Trophoblast cell (in vitro differentiated cells and primary cell): ENCODE measurements at regions not wholly inside any gene's neighbourhood (a gene's known extent, or its start where the extent isn't known, plus 50 kb on each side); places are given as distances from the start of the nearest gene placed in this dataset.
"Not testable (repeated sequence)": the region's sequence is repeated elsewhere in the genome, so short reads cannot be mapped to it uniquely, and the experiment has no call there.

Experiments used
- DNase-seq, 2 donors: peaks; one replicate each; pipeline ENCODE4 v3.0.0-alpha.2; 2016
- H2AFZ ChIP-seq: 2 replicates; pipeline ENCODE4 v1.6.1; 2013; ENCODE audit warnings: low read length, moderate library complexity, mild to moderate bottlenecking; ENCODE audit not compliant: insufficient read depth, poor library complexity
- H2AK5ac ChIP-seq: 2 replicates; pipeline ENCODE4 v1.6.1; 2013; ENCODE audit warnings: mild to moderate bottlenecking, low read length
- H2BK120ac ChIP-seq: 2 replicates; pipeline ENCODE4 v1.6.1; 2013; ENCODE audit warnings: low read length, mild to moderate bottlenecking, moderate library complexity; ENCODE audit not compliant: insufficient read depth, poor library complexity
- H2BK12ac ChIP-seq: 2 replicates; pipeline ENCODE4 v1.6.1; 2013; ENCODE audit warnings: mild to moderate bottlenecking, low read length, moderate library complexity
- H2BK5ac ChIP-seq: 2 replicates; pipeline ENCODE4 v1.6.1; 2013; ENCODE audit warnings: low read length, low read depth, moderate library complexity, mild to moderate bottlenecking; ENCODE audit not compliant: poor library complexity
- H3K14ac ChIP-seq: 2 replicates; pipeline ENCODE4 v1.6.1; 2013; ENCODE audit warnings: mild to moderate bottlenecking, low read length
- H3K18ac ChIP-seq: 2 replicates; pipeline ENCODE4 v1.6.1; 2013; ENCODE audit warnings: mild to moderate bottlenecking, low read length
- H3K23ac ChIP-seq: 2 replicates; pipeline ENCODE4 v1.6.1; 2013; ENCODE audit warnings: low read length
- H3K27ac ChIP-seq: 2 replicates; pipeline ENCODE4 v1.5.1; 2013; ENCODE audit warnings: low read depth, mild to moderate bottlenecking, inconsistent platforms, low read length, moderate library complexity
- H3K27me3 ChIP-seq: 2 replicates; pipeline ENCODE4 v1.6.1; 2013; ENCODE audit warnings: inconsistent platforms, mild to moderate bottlenecking, low read length, moderate library complexity; ENCODE audit not compliant: insufficient read depth
- H3K36me3 ChIP-seq, 2 experiments: 1 replicate in 1 of 2; 2 replicates in 1 of 2; pipeline ENCODE4 v1.6.1; 2013; ENCODE audit warnings: low read length in 2 of 2, mild to moderate bottlenecking in 2 of 2, moderate library complexity in 1 of 2; ENCODE audit not compliant: insufficient read depth in 2 of 2, control insufficient read depth in 1 of 2
- H3K4ac ChIP-seq: 2 replicates; pipeline ENCODE4 v1.6.1; 2013; ENCODE audit warnings: low read depth, mild to moderate bottlenecking, low read length, moderate library complexity
- H3K4me1 ChIP-seq, 2 experiments: 1 replicate in 1 of 2; 2 replicates in 1 of 2; pipeline ENCODE4 v1.6.1; 2013; ENCODE audit warnings: low read length in 2 of 2, mild to moderate bottlenecking in 2 of 2, moderate library complexity in 1 of 2; ENCODE audit not compliant: insufficient read depth in 2 of 2, control insufficient read depth in 1 of 2
- H3K4me2 ChIP-seq: 2 replicates; pipeline ENCODE4 v1.6.1; 2013; ENCODE audit warnings: inconsistent platforms, mild to moderate bottlenecking, low read length, moderate library complexity
- H3K4me3 ChIP-seq: 2 replicates; pipeline ENCODE4 v1.5.1; 2013; ENCODE audit warnings: mild to moderate bottlenecking, low read depth, low read length, inconsistent platforms
- H3K79me1 ChIP-seq: one replicate; pipeline ENCODE4 v1.6.1; 2013; ENCODE audit warnings: low read length
- H3K79me2 ChIP-seq: 2 replicates; pipeline ENCODE4 v1.6.1; 2013; ENCODE audit warnings: low read length, mild to moderate bottlenecking; ENCODE audit not compliant: control insufficient read depth, insufficient read depth, poor library complexity
- H3K9ac ChIP-seq: 2 replicates; pipeline ENCODE4 v1.6.1; 2013; ENCODE audit warnings: mild to moderate bottlenecking, low read length
- H3K9me3 ChIP-seq: 2 replicates; pipeline ENCODE4 v1.6.1; 2013; ENCODE audit warnings: low read depth, mild to moderate bottlenecking, control low read depth, inconsistent platforms, low read length; ENCODE audit not compliant: insufficient read depth
- H4K12ac ChIP-seq: 2 replicates; pipeline ENCODE4 v1.6.1; 2013; ENCODE audit warnings: low read depth, mild to moderate bottlenecking, low read length, moderate library complexity
- H4K8ac ChIP-seq: 2 replicates; pipeline ENCODE4 v1.6.1; 2013; ENCODE audit warnings: low read depth, mild to moderate bottlenecking, low read length, moderate library complexity
- H4K91ac ChIP-seq: one replicate; pipeline ENCODE4 v1.6.1; 2013; ENCODE audit warnings: low read depth, mild to moderate bottlenecking, low read length, moderate library complexity
- WGBS: extraction: QIAGEN DNeasy Blood & Tissue Kit; methylation state at CpG from one replicate; pipeline ENCODE4 v1.1.7; 2013; ENCODE audit warnings: missing lambda C conversion rate; ENCODE audit not compliant: insufficient read length, insufficient coverage; ENCODE audit errors: extremely low coverage; 5-methylcytosine and 5-hydroxymethylcytosine counted together

GRCh38 chr11:37277896-37278465, 679.9 kb upstream of the RAG2 start:
- H3K79me2 ChIP-seq: no peaks in the 10 kb centered on the region
- no peak overlapping the region for H4K8ac ChIP-seq
- no peak overlapping the region for H4K12ac ChIP-seq
- no peak overlapping the region for H2AFZ ChIP-seq
- H2BK12ac ChIP-seq: no peak overlapping the region
- H3K4me2 ChIP-seq: no peak overlapping the region
- H3K4ac ChIP-seq: no peak overlapping the region
- no CpG with 5 or more reads among the region's 3 CpGs for WGBS
- no peaks in the 10 kb centered on the region for H3K79me1 ChIP-seq
- no peak overlapping the region for H3K27ac ChIP-seq
- H3K27me3 ChIP-seq: no peaks in the 10 kb centered on the region
- H2BK5ac ChIP-seq: no peak overlapping the region
- H2BK120ac ChIP-seq: no peak overlapping the region
- no peaks in the 10 kb centered on the region for H3K36me3 ChIP-seq
- H3K9ac ChIP-seq: no peak overlapping the region
- no peak for DNase-seq
- H3K18ac ChIP-seq: no peak overlapping the region
- no peak overlapping the region for H3K14ac ChIP-seq
- H3K4me3 ChIP-seq: no peak overlapping the region
- H3K9me3 ChIP-seq: no peaks in the 10 kb centered on the region
- no peak overlapping the region for H3K23ac ChIP-seq
- no peak overlapping the region for H2AK5ac ChIP-seq
- no peaks in the 10 kb centered on the region for H3K4me1 ChIP-seq
- H4K91ac ChIP-seq: no peak overlapping the region

GRCh38 chr11:37264783-37265182, 666.7 kb upstream of the RAG2 start:
- Histone ChIP-seq H3K14ac (no peak overlapping the region), H2BK120ac (no peak overlapping the region), H3K27me3 (no peaks in the 10 kb centered on the region), H4K8ac (no peak overlapping the region), H3K4me1 (no peaks in the 10 kb centered on the region), H4K91ac (no peak overlapping the region), H3K79me2 (no peaks in the 10 kb centered on the region), H2BK5ac (no peak overlapping the region), H4K12ac (no peak overlapping the region), H2BK12ac (no peak overlapping the region), H3K18ac (no peak overlapping the region), H3K36me3 (no peaks in the 10 kb centered on the region), H3K79me1 (no peaks in the 10 kb centered on the region), H2AK5ac (no peak overlapping the region), H3K9ac (no peak overlapping the region), H3K23ac (no peak overlapping the region), H2AFZ (no peak overlapping the region), H3K4me3 (no peak overlapping the region), H3K4ac (no peak overlapping the region), H3K27ac (no peak overlapping the region), H3K9me3 (no peaks in the 10 kb centered on the region), H3K4me2 (no peak overlapping the region)
- WGBS: no CpG with 5 or more reads among the region's 4 CpGs
- DNase-seq: no peak

DNA sequence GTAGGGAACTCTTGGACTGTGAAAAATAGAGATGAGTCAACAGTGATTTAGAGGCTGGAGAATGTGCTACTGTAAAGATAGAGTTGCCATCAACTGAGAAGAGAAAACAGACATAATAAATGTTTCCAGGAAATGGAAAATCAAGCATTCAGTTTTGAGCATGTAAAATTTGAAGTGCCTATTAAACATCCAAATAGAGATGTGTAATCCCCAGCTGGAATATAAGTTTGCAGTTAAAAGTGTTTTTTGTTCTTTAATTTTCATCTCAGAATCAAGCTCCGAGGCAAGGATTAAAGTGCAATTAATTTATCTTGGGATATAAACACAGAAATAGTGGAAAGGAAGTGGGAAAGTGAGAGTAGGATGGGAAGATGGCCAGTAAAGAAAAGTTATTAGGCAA, 666.0 kb upstream of the RAG2 start:
- no peaks in the 10 kb centered on the region for H3K36me3 ChIP-seq
- DNase-seq: no peak
- no peak overlapping the region for H3K4me3 ChIP-seq
- H3K79me1 ChIP-seq: no peaks in the 10 kb centered on the region
- H3K4ac ChIP-seq: no peak overlapping the region
- H2BK120ac ChIP-seq: no peak overlapping the region
- H3K14ac ChIP-seq: no peak overlapping the region
- H2AFZ ChIP-seq: no peak overlapping the region
- no peak overlapping the region for H3K27ac ChIP-seq
- H3K4me1 ChIP-seq: no peaks in the 10 kb centered on the region
- H2BK5ac ChIP-seq: no peak overlapping the region
- H4K8ac ChIP-seq: no peak overlapping the region
- no CpG with 5 or more reads among the region's 1 CpG for WGBS
- H3K9ac ChIP-seq: no peak overlapping the region
- H4K12ac ChIP-seq: no peak overlapping the region
- no peak overlapping the region for H4K91ac ChIP-seq
- no peak overlapping the region for H2AK5ac ChIP-seq
- no peak overlapping the region for H3K4me2 ChIP-seq
- H3K23ac ChIP-seq: no peak overlapping the region
- no peak overlapping the region for H2BK12ac ChIP-seq
- no peaks in the 10 kb centered on the region for H3K9me3 ChIP-seq
- H3K27me3 ChIP-seq: no peaks in the 10 kb centered on the region
- H3K79me2 ChIP-seq: no peaks in the 10 kb centered on the region
- H3K18ac ChIP-seq: no peak overlapping the region

- H2BK12ac ChIP-seq, H4K91ac ChIP-seq, H3K4me1 ChIP-seq, H2BK120ac ChIP-seq, H2BK5ac ChIP-seq, H4K8ac ChIP-seq, H3K27me3 ChIP-seq, H3K23ac ChIP-seq, H3K27ac ChIP-seq, H3K9me3 ChIP-seq, H3K14ac ChIP-seq, H3K36me3 ChIP-seq, H4K12ac ChIP-seq, H3K79me1 ChIP-seq, H3K79me2 ChIP-seq, H3K9ac ChIP-seq, H2AK5ac ChIP-seq, H3K4me2 ChIP-seq, H3K4me3 ChIP-seq, DNase-seq, H2AFZ ChIP-seq, H3K4ac ChIP-seq, H3K18ac ChIP-seq: not testable (repeated sequence)
- 100% methylated on average over 1 of the region's 9 CpGs for WGBS
Observed at GRCh38 chr11:37263467-37263866, 665.4 kb upstream of the RAG2 start.
